Sigmoid colon (tissue), 4 donors: ENCODE measurements at regions not wholly inside any gene's neighbourhood (a gene's known extent, or its start where the extent isn't known, plus 50 kb on each side); places are given as distances from the start of the nearest gene placed in this dataset.

Experiments used
- POLR2A ChIP-seq, 2 donors: fragments of 450-650 bp; IDR thresholded peaks; one replicate each; pipeline ENCODE4 v1.6.1; 2016; ENCODE audit warnings: antibody characterized with exemption in 2 of 2, mild to moderate bottlenecking in 2 of 2, moderate library complexity in 2 of 2
- POLR2AphosphoS5 ChIP-seq, 4 donors: sonication (generic); formaldehyde crosslinking; IDR thresholded peaks; one replicate each; pipeline ENCODE4 v1.6.1; 2017; ENCODE audit warnings: antibody characterized with exemption in 4 of 4
- TF ChIP-seq, protein P1 (sequence below), 4 experiments: fragments of 450-650 bp in 3 of 4; fragments of 200-600 bp in 1 of 4; IDR thresholded peaks; one replicate each; pipeline ENCODE4 v1.5.1; 2016 to 2019; ENCODE audit warnings: antibody characterized with exemption in 4 of 4, mild to moderate bottlenecking in 3 of 4, moderate library complexity in 2 of 4

DNA sequence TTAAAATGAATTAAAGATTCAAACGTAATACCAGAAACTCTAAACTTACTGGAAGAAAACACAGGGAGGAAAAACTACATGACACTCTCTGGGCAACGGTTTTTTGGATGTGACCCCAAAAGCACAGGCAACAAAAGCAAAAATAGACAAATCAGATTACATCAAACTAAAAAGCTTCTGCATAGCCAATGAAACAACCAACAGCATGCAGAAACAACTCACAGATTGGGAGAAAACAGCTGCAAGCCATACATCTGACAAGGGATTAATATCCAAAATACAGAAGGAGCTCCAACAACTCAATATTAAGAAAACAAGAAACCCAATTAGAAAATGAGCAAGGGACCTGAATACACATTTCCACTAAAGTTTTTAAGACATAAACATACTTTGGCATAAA, 69.2 kb upstream of the ALOX12 start:
- TF ChIP-seq, protein P1, sequence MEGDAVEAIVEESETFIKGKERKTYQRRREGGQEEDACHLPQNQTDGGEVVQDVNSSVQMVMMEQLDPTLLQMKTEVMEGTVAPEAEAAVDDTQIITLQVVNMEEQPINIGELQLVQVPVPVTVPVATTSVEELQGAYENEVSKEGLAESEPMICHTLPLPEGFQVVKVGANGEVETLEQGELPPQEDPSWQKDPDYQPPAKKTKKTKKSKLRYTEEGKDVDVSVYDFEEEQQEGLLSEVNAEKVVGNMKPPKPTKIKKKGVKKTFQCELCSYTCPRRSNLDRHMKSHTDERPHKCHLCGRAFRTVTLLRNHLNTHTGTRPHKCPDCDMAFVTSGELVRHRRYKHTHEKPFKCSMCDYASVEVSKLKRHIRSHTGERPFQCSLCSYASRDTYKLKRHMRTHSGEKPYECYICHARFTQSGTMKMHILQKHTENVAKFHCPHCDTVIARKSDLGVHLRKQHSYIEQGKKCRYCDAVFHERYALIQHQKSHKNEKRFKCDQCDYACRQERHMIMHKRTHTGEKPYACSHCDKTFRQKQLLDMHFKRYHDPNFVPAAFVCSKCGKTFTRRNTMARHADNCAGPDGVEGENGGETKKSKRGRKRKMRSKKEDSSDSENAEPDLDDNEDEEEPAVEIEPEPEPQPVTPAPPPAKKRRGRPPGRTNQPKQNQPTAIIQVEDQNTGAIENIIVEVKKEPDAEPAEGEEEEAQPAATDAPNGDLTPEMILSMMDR (IDR thresholded peaks at IDR 0.05), result no peak
- no peak for TF ChIP-seq POLR2AphosphoS5 (IDR thresholded peaks at IDR 0.05)
- TF ChIP-seq POLR2A (IDR thresholded peaks at IDR 0.05), result no peak
